D721Med (cell line): ENCODE measurements at regions not wholly inside any gene's neighbourhood (a gene's known extent, or its start where the extent isn't known, plus 50 kb on each side); places are given as distances from the start of the nearest gene placed in this dataset.

Experiments used
- DNase-seq: peaks from one replicate; pipeline ENCODE4 v3.0.0; 2011; ENCODE audit warnings: low spot score; ENCODE audit not compliant: insufficient read length
- FAIRE-seq: peaks from 2 replicates; lab custom pipeline; 2011; peaks lifted over from hg19 to GRCh38; lab: Jason Lieb, UNC
- CTCF ChIP-seq: IDR thresholded peaks from 2 replicates; pipeline ENCODE4 v1.5.1; 2012; ENCODE audit warnings: mild to moderate bottlenecking, control low read depth; ENCODE audit not compliant: insufficient read depth; ENCODE audit errors: missing control alignments

GRCh38 chr11:11789735-11790369 is 51.9 kb upstream of the USP47 start:
- DNase-seq (no peak), FAIRE-seq (no peak)
- peak; percentile 47 for TF ChIP-seq CTCF

- TF ChIP-seq CTCF = no peak
- no peak for DNase-seq
- no peak for FAIRE-seq
These were observed 53.6 kb upstream of the USP47 start for GRCh38 chr11:11788063-11788710.

GRCh38 chr11:11787305-11788062 is 54.3 kb upstream of the USP47 start:
- peak; percentile 89 for TF ChIP-seq CTCF
- FAIRE-seq (peak; percentile 89), DNase-seq (no peak)

- DNase-seq (no peak), FAIRE-seq (no peak)
- TF ChIP-seq CTCF = peak; percentile 32
These were observed 55.0 kb upstream of the USP47 start for GRCh38 chr11:11786771-11787170.

GRCh38 chr11:11786234-11786633 is 55.5 kb upstream of the USP47 start:
- no peak for TF ChIP-seq CTCF
- FAIRE-seq = no peak
- DNase-seq = no peak

- no peak for DNase-seq
- no peak for TF ChIP-seq CTCF
- no peak for FAIRE-seq
These were observed 59.2 kb upstream of the USP47 start for GRCh38 chr11:11782532-11783110.
